Loucy (cell line): ENCODE measurements at regions not wholly inside any gene's neighbourhood (a gene's known extent, or its start where the extent isn't known, plus 50 kb on each side); places are given as distances from the start of the nearest gene placed in this dataset.
A peak's percentile ranks its signal among the peaks of the same experiment; 100 is the strongest.

Experiments used
- H2AFZ ChIP-seq: fragments of 200-600 bp; sonication (generic); 2 replicates; pipeline ENCODE4 v1.6.0; 2016; ENCODE audit warnings: antibody characterized with exemption, mild to moderate bottlenecking, low read length, moderate library complexity
- H3F3A ChIP-seq: fragments of 200-600 bp; 2 replicates; pipeline ENCODE4 v1.6.0; 2016; ENCODE audit warnings: antibody characterized with exemption, low read depth, mild to moderate bottlenecking
- H3K27me3 ChIP-seq: fragments of 200-600 bp; sonication (generic); 2 replicates; pipeline ENCODE4 v1.6.1; 2014; ENCODE audit warnings: low read length, mild to moderate bottlenecking; ENCODE audit not compliant: insufficient read depth, poor library complexity, severe bottlenecking
- H3K36me3 ChIP-seq: fragments of 200-600 bp; sonication (generic); 2 replicates; pipeline ENCODE4 v1.6.1; 2016; ENCODE audit warnings: low read length; ENCODE audit not compliant: insufficient read depth
- H3K4me1 ChIP-seq: fragments of 200-600 bp; sonication (generic); 2 replicates; pipeline ENCODE4 v1.5.1; 2014; ENCODE audit warnings: low read length, mild to moderate bottlenecking; ENCODE audit not compliant: insufficient read depth, poor library complexity, severe bottlenecking
- H3K4me2 ChIP-seq: fragments of 200-600 bp; sonication (generic); 2 replicates; pipeline ENCODE4 v1.6.0; 2014; ENCODE audit warnings: antibody characterized with exemption, low read length, low read depth, mild to moderate bottlenecking; ENCODE audit not compliant: poor library complexity, severe bottlenecking
- H3K4me3 ChIP-seq: fragments of 200-600 bp; sonication (generic); 2 replicates; pipeline ENCODE4 v1.5.1; 2014; ENCODE audit warnings: low read length, mild to moderate bottlenecking, mixed read lengths; ENCODE audit not compliant: poor library complexity, severe bottlenecking
- H3K79me2 ChIP-seq: fragments of 200-600 bp; sonication (generic); 2 replicates; pipeline ENCODE4 v1.6.1; 2014; ENCODE audit warnings: low read length; ENCODE audit not compliant: insufficient read depth
- H3K9ac ChIP-seq: fragments of 200-600 bp; sonication (generic); 2 replicates; pipeline ENCODE4 v1.6.0; 2014; ENCODE audit warnings: mild to moderate bottlenecking, low read depth, low read length, moderate library complexity; ENCODE audit not compliant: poor library complexity, severe bottlenecking
- H3K9me2 ChIP-seq: fragments of 200-600 bp; sonication (generic); replicated peaks from 2 replicates; pipeline ENCODE4 v1.6.1; 2016; ENCODE audit warnings: low read depth, low read length, mixed read lengths
- H3K9me3 ChIP-seq: fragments of 200-600 bp; sonication (generic); 2 replicates; pipeline ENCODE4 v1.6.1; 2014; ENCODE audit warnings: mild to moderate bottlenecking, antibody characterized with exemption, low read length, low read depth; ENCODE audit not compliant: insufficient read depth
- H4K20me1 ChIP-seq: fragments of 200-600 bp; sonication (generic); 2 replicates; pipeline ENCODE4 v1.6.0; 2014; ENCODE audit warnings: antibody characterized with exemption, low read length, mild to moderate bottlenecking; ENCODE audit not compliant: insufficient read depth, poor library complexity, severe bottlenecking
- CTCF ChIP-seq: fragments of 200-600 bp; sonication (generic); conservative IDR thresholded peaks from 2 replicates; pipeline ENCODE4 v1.5.1; 2014; ENCODE audit warnings: mild to moderate bottlenecking, antibody characterized with exemption, low read length
- EZH2phosphoT487 ChIP-seq: fragments of 200-600 bp; IDR thresholded peaks from 2 replicates; pipeline ENCODE4 v1.6.1; 2018; ENCODE audit warnings: antibody characterized with exemption, mild to moderate bottlenecking, moderate library complexity, borderline replicate concordance

DNA sequence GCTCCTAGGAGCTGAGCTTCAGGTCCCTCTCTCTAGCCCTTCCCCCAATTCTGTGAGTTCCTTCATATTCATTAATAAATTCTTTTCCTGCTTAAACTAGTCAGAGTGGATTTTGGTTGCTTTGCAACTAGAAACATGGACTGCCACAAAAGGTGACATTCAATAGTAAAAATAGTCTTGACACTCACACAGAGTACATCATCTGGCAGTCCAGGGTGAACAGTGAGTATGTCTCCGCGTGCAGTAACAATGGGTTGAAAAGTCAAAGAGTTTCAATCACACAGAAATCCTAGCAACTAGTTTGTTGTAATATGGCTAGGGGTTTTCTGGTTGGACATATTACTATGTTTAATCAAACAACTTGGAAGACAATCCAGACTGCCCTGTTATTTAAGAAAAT, 168.8 kb upstream of the TBX20 start:
- Histone ChIP-seq H3K4me3 (no peak overlapping the region), H3K79me2 (no peaks in the 10 kb centered on the region), H3F3A (no peaks in the 10 kb centered on the region), H4K20me1 (no peaks in the 10 kb centered on the region), H2AFZ (no peak overlapping the region), H3K27me3 (no peaks in the 10 kb centered on the region), H3K4me1 (no peaks in the 10 kb centered on the region), H3K9me3 (0 out of 2 replicates have a peak, but pooled peaks cover 6% of the 10 kb centered on the region), H3K36me3 (no peaks in the 10 kb centered on the region), H3K4me2 (no peak overlapping the region), H3K9ac (no peak overlapping the region), H3K9me2 (no peaks in the 10 kb centered on the region)
- no peak for TF ChIP-seq CTCF
- TF ChIP-seq EZH2phosphoT487: no peak

GRCh38 chr7:35420656-35421055, 166.8 kb upstream of the TBX20 start:
- Histone ChIP-seq H3K4me1 (no peaks in the 10 kb centered on the region), H3K4me3 (no peak overlapping the region), H3F3A (no peaks in the 10 kb centered on the region), H3K9me2 (no peaks in the 10 kb centered on the region), H3K4me2 (no peak overlapping the region), H3K9ac (no peak overlapping the region), H3K9me3 (no peaks in the 10 kb centered on the region), H4K20me1 (no peaks in the 10 kb centered on the region), H2AFZ (peak overlapping the region; percentile 40; the same call in 1 of the 2 replicates), H3K79me2 (no peaks in the 10 kb centered on the region), H3K36me3 (no peaks in the 10 kb centered on the region), H3K27me3 (no peaks in the 10 kb centered on the region)
- no peak for TF ChIP-seq EZH2phosphoT487
- TF ChIP-seq CTCF: no peak

DNA sequence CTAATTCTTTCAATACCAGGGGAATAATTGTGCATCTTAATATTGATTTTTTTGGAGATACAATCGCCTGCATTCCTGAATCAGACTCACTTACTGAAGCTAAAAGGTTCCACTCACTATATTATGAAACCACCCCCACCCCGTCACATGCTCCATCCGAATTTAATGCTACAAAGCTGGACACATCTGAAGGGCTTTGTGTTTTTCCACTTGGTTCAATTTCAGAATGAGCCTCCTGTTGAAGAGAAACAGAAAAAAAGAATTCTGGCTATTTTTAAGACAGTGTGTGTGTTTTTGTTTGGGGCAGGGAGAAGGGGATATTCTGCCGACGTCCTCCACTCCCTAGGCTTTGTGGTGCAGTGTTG, 165.5 kb upstream of the TBX20 start:
- no peaks in the 10 kb centered on the region for H3K9me2 ChIP-seq
- no peaks in the 10 kb centered on the region for H3K9me3 ChIP-seq
- no peaks in the 10 kb centered on the region for H3K79me2 ChIP-seq
- H3K9ac ChIP-seq: no peak overlapping the region
- H3K27me3 ChIP-seq: no peaks in the 10 kb centered on the region
- TF ChIP-seq CTCF (no peak), EZH2phosphoT487 (no peak)
- no peak overlapping the region for H2AFZ ChIP-seq
- H4K20me1 ChIP-seq: no peaks in the 10 kb centered on the region
- H3K4me2 ChIP-seq: no peak overlapping the region
- H3K4me3 ChIP-seq: no peak overlapping the region
- no peaks in the 10 kb centered on the region for H3F3A ChIP-seq
- H3K36me3 ChIP-seq: no peaks in the 10 kb centered on the region
- H3K4me1 ChIP-seq: no peaks in the 10 kb centered on the region
